H9 (cell line): ENCODE measurements at regions not wholly inside any gene's neighbourhood (a gene's known extent, or its start where the extent isn't known, plus 50 kb on each side); places are given as distances from the start of the nearest gene placed in this dataset.
A peak's percentile ranks its signal among the peaks of the same experiment; 100 is the strongest.

ENCODE experiments used
- DNase-seq: peaks from one replicate; pipeline ENCODE4 v3.0.0-alpha.2; 2017
- H2AFZ ChIP-seq: one replicate; pipeline ENCODE4 v1.6.1; 2013; ENCODE audit warnings: mild to moderate bottlenecking, low read length, control low read depth, moderate library complexity
- H2AK5ac ChIP-seq: 2 replicates; pipeline ENCODE4 v1.6.1; 2013; ENCODE audit warnings: low read length, control low read depth, mixed read lengths; ENCODE audit not compliant: insufficient read length
- H2BK120ac ChIP-seq: one replicate; pipeline ENCODE4 v1.6.1; 2013; ENCODE audit warnings: low read depth, mild to moderate bottlenecking, low read length, control low read depth, inconsistent platforms; ENCODE audit not compliant: poor library complexity, severe bottlenecking
- H2BK12ac ChIP-seq: 2 replicates; pipeline ENCODE4 v1.6.1; 2013; ENCODE audit warnings: low read length, control low read depth, mixed read lengths, low read depth; ENCODE audit not compliant: insufficient read length
- H2BK15ac ChIP-seq: 2 replicates; pipeline ENCODE4 v1.6.1; 2013; ENCODE audit warnings: low read depth, low read length, control low read depth
- H2BK20ac ChIP-seq: one replicate; pipeline ENCODE4 v1.6.1; 2013; ENCODE audit warnings: low read depth, mild to moderate bottlenecking, low read length, control low read depth, inconsistent platforms; ENCODE audit not compliant: poor library complexity, severe bottlenecking
- H2BK5ac ChIP-seq: 2 replicates; pipeline ENCODE4 v1.6.1; 2013; ENCODE audit warnings: low read length, control low read depth, mixed read lengths; ENCODE audit not compliant: insufficient read length
- H3K14ac ChIP-seq: 2 replicates; pipeline ENCODE4 v1.6.1; 2013; ENCODE audit warnings: low read length, control low read depth; ENCODE audit not compliant: insufficient read depth
- H3K18ac ChIP-seq: 2 replicates; pipeline ENCODE4 v1.6.1; 2013; ENCODE audit warnings: low read depth, mild to moderate bottlenecking, mixed read lengths, low read length, control low read depth; ENCODE audit not compliant: insufficient read length
- H3K23ac ChIP-seq: 2 replicates; pipeline ENCODE4 v1.6.1; 2013; ENCODE audit warnings: low read length, control low read depth, mixed read lengths, low read depth; ENCODE audit not compliant: insufficient read length
- H3K23me2 ChIP-seq: 2 replicates; pipeline ENCODE4 v1.6.1; 2013; ENCODE audit warnings: low read depth, mild to moderate bottlenecking, mixed read lengths, low read length, control low read depth; ENCODE audit not compliant: insufficient read length, poor library complexity, severe bottlenecking
- H3K27ac ChIP-seq: 2 replicates; pipeline ENCODE4 v1.5.1; 2013; ENCODE audit warnings: low read length, control low read depth, mixed read lengths, low read depth; ENCODE audit not compliant: insufficient read length
- H3K27me3 ChIP-seq: 2 replicates; pipeline ENCODE4 v1.6.1; 2013; ENCODE audit warnings: low read length, control low read depth, inconsistent platforms; ENCODE audit not compliant: insufficient read depth
- H3K4ac ChIP-seq: 2 replicates; pipeline ENCODE4 v1.6.1; 2013; ENCODE audit warnings: low read depth, mild to moderate bottlenecking, control low read depth, inconsistent platforms, low read length, moderate library complexity
- H3K4me1 ChIP-seq: 2 replicates; pipeline ENCODE4 v1.6.1; 2013; ENCODE audit warnings: low read length, control low read depth, inconsistent platforms; ENCODE audit not compliant: insufficient read depth
- H3K4me2 ChIP-seq: 2 replicates; pipeline ENCODE4 v1.6.1; 2013; ENCODE audit warnings: low read length, control low read depth, mixed read lengths; ENCODE audit not compliant: insufficient read length, insufficient read depth
- H3K56ac ChIP-seq: 2 replicates; pipeline ENCODE4 v1.6.1; 2013; ENCODE audit warnings: low read depth, mild to moderate bottlenecking, mixed read lengths, low read length, control low read depth; ENCODE audit not compliant: insufficient read length
- H3K79me1 ChIP-seq: 2 replicates; pipeline ENCODE4 v1.6.1; 2013; ENCODE audit warnings: low read depth, mild to moderate bottlenecking, moderate library complexity, low read length, control low read depth, inconsistent platforms; ENCODE audit not compliant: insufficient read depth, poor library complexity, severe bottlenecking
- H3K79me2 ChIP-seq: 2 replicates; pipeline ENCODE4 v1.6.1; 2013; ENCODE audit warnings: low read length, control low read depth, inconsistent platforms; ENCODE audit not compliant: insufficient read depth
- H3K9ac ChIP-seq: 2 replicates; pipeline ENCODE4 v1.6.1; 2013; ENCODE audit warnings: low read length, control low read depth, mixed read lengths; ENCODE audit not compliant: insufficient read length; ENCODE audit errors: extremely low read depth
- H3K9me3 ChIP-seq: one replicate; pipeline ENCODE4 v1.6.1; 2013; ENCODE audit warnings: low read depth, low read length, inconsistent platforms; ENCODE audit not compliant: control insufficient read depth
- H3T11ph ChIP-seq: one replicate; pipeline ENCODE4 v1.6.1; 2013; ENCODE audit warnings: mild to moderate bottlenecking, low read length, control low read depth, inconsistent platforms
- H4K20me1 ChIP-seq: one replicate; pipeline ENCODE4 v1.6.1; 2013; ENCODE audit not compliant: control insufficient read depth, insufficient read length, insufficient read depth
- H4K5ac ChIP-seq: 2 replicates; pipeline ENCODE4 v1.6.1; 2013; ENCODE audit warnings: low read depth, mild to moderate bottlenecking, mixed read lengths, low read length, control low read depth; ENCODE audit not compliant: insufficient read length
- H4K8ac ChIP-seq: replicated peaks from 2 replicates; pipeline ENCODE4 v1.6.1; 2013; ENCODE audit warnings: low read length, control low read depth, mixed read lengths, low read depth; ENCODE audit not compliant: insufficient read length
- H4K91ac ChIP-seq: 2 replicates; pipeline ENCODE4 v1.6.1; 2013; ENCODE audit warnings: low read depth, mild to moderate bottlenecking, moderate library complexity, mixed read lengths, low read length, control low read depth; ENCODE audit not compliant: insufficient read length
- H3K27ac Mint-ChIP-seq, 3 experiments: 2 replicates in 2 of 3; 3 replicates in 1 of 3; pipeline ENCODE4 v1.8.0; 2020 to 2021; ENCODE audit warnings: mixed read lengths in 3 of 3, mild to moderate bottlenecking in 1 of 3, moderate library complexity in 1 of 3
- H3K27me3 Mint-ChIP-seq: 2 replicates; pipeline ENCODE4 v1.8.0; 2021; ENCODE audit warnings: low read depth, mild to moderate bottlenecking, moderate library complexity, mixed read lengths
- H3K36me3 Mint-ChIP-seq, 3 experiments: 2 replicates in 2 of 3; 3 replicates in 1 of 3; pipeline ENCODE4 v1.8.0; 2020 to 2021; ENCODE audit warnings: low read depth in 3 of 3, mixed read lengths in 3 of 3; ENCODE audit not compliant: insufficient read depth in 1 of 3
- H3K4me1 Mint-ChIP-seq, 2 experiments: 2 replicates each; pipeline ENCODE4 v1.8.0; 2020; ENCODE audit warnings: mixed read lengths in 2 of 2
- H3K4me3 Mint-ChIP-seq, 2 experiments: 2 replicates in 1 of 2; 3 replicates in 1 of 2; pipeline ENCODE4 v1.8.0; 2020 to 2021; ENCODE audit warnings: mild to moderate bottlenecking in 2 of 2, mixed read lengths in 2 of 2, moderate library complexity in 1 of 2
- H3K9me3 Mint-ChIP-seq, 2 experiments: 2 replicates in 1 of 2; 3 replicates in 1 of 2; pipeline ENCODE4 v1.8.0; 2020; ENCODE audit warnings: mild to moderate bottlenecking in 2 of 2, mixed read lengths in 2 of 2, moderate library complexity in 1 of 2
- CTCF ChIP-seq: fragments of 200-600 bp; sonication (generic); conservative IDR thresholded peaks from 3 replicates; pipeline ENCODE4 v1.8.0; 2021; ENCODE audit warnings: antibody characterized with exemption, mild to moderate bottlenecking
- WGBS: extraction: QIAGEN DNeasy Blood & Tissue Kit; methylation state at CpG from one replicate; pipeline ENCODE4 v1.1.7; 2013; ENCODE audit warnings: missing lambda C conversion rate, low lambda C conversion rate, mixed read lengths; ENCODE audit not compliant: insufficient read length; ENCODE audit errors: extremely low coverage; 5-methylcytosine and 5-hydroxymethylcytosine counted together

GRCh38 chr7:130912082-130912861 is 178.3 kb upstream of the KLF14 start:
- TF ChIP-seq CTCF: no peak
- Histone ChIP-seq H3K23ac (no peak overlapping the region), H3K4me2 (no peak overlapping the region), H3K27ac (no peak overlapping the region), H4K5ac (no peak overlapping the region), H3K23me2 (peaks cover 4% of the 10 kb centered on the region), H3K79me2 (no peaks in the 10 kb centered on the region), H2BK5ac (no peak overlapping the region), H3K27me3 (no peaks in the 10 kb centered on the region), H4K91ac (no peak overlapping the region), H4K8ac (no peak overlapping the region), H3T11ph (no peak overlapping the region), H4K20me1 (no peaks in the 10 kb centered on the region), H3K4me1 (peaks cover 30% of the 10 kb centered on the region; the same call in 1 of the 2 replicates), H3K9me3 (no peaks in the 10 kb centered on the region), H2AK5ac (no peak overlapping the region), H2BK20ac (no peak overlapping the region), H3K4ac (no peak overlapping the region), H3K79me1 (no peaks in the 10 kb centered on the region), H2BK120ac (peak overlapping the region; percentile 63), H2AFZ (no peak overlapping the region), H3K18ac (no peak overlapping the region), H3K56ac (no peak overlapping the region), H3K9ac (no peak overlapping the region), H2BK12ac (no peak overlapping the region), H3K14ac (no peak overlapping the region), H2BK15ac (no peak overlapping the region)
- H3K4me1 Mint-ChIP-seq: peaks cover 75 to 79% of the 10 kb centered on the region in 2 experiments
- no CpG with 5 or more reads among the region's 7 CpGs for WGBS
- no peaks in the 10 kb centered on the region for H3K27me3 Mint-ChIP-seq
- no peak overlapping the region; a peak in 1 of 5 replicates for H3K4me3 Mint-ChIP-seq
- no peaks in the 10 kb centered on the region for H3K36me3 Mint-ChIP-seq
- DNase-seq: no peak
- no peaks in the 10 kb centered on the region for H3K9me3 Mint-ChIP-seq
- peak overlapping the region; percentile 30 to 74 (median 60); a peak in 5 of 7 replicates for H3K27ac Mint-ChIP-seq
